OCI-LY1 (cell line): ENCODE measurements at regions not wholly inside any gene's neighbourhood (a gene's known extent, or its start where the extent isn't known, plus 50 kb on each side); places are given as distances from the start of the nearest gene placed in this dataset.
"Not testable (repeated sequence)": the region's sequence is repeated elsewhere in the genome, so short reads cannot be mapped to it uniquely, and the experiment has no call there.

Experiments used
- EZH2 ChIP-seq: fragments of 200-600 bp; sonication (generic), shearing (Covaris generic); IDR thresholded peaks from 2 replicates; pipeline ENCODE4 v1.8.0; 2017; ENCODE audit warnings: borderline replicate concordance, mixed run types, mild to moderate bottlenecking, antibody characterized with exemption, low read length, moderate library complexity, mixed read lengths
- TF ChIP-seq, protein P1 (sequence below): fragments of 200-600 bp; sonication (generic), shearing (Covaris generic); IDR thresholded peaks from 2 replicates; pipeline ENCODE4 v1.5.1; 2017; ENCODE audit warnings: mild to moderate bottlenecking, antibody characterized with exemption, low read length, moderate library complexity, mixed read lengths

DNA sequence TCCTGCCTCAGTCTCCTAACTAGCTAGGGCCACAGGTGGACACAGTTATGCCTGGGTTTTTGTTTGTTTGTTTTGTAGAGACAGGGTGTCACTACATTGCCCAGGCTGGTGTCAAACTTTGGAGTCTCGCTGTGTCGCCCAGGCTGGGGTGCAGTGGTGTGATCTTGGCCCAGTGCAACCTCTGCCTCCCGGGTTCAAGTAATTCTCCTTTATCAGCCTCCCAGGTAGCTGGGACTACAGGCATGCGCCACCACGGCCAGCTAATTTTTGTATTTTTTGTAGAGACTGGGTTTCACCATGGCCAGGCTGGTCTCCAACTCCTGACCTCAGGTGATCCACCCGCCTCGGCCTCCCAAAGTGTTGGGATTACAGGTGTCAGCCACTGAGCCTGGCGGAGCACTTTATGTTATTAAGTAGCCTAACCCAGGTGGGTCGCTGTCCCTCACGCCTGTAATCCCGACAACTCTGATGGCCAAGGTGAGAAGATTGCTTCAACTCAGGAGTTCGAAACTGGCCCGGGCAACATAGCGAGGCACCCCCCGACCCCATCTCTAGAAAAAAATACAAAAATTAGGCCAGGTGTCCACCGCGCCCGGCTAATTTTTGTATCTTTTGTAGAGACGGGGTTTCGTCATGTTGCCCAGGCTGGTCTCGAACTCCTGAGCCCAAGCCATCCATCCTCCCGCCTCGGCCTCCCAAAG is 91.2 kb upstream of the OR4F16 start:
- TF ChIP-seq, protein P1, sequence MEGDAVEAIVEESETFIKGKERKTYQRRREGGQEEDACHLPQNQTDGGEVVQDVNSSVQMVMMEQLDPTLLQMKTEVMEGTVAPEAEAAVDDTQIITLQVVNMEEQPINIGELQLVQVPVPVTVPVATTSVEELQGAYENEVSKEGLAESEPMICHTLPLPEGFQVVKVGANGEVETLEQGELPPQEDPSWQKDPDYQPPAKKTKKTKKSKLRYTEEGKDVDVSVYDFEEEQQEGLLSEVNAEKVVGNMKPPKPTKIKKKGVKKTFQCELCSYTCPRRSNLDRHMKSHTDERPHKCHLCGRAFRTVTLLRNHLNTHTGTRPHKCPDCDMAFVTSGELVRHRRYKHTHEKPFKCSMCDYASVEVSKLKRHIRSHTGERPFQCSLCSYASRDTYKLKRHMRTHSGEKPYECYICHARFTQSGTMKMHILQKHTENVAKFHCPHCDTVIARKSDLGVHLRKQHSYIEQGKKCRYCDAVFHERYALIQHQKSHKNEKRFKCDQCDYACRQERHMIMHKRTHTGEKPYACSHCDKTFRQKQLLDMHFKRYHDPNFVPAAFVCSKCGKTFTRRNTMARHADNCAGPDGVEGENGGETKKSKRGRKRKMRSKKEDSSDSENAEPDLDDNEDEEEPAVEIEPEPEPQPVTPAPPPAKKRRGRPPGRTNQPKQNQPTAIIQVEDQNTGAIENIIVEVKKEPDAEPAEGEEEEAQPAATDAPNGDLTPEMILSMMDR: not testable (repeated sequence)
- not testable (repeated sequence) for TF ChIP-seq EZH2
